ENCODE measurements at regions not wholly inside any gene's neighbourhood (a gene's known extent, or its start where the extent isn't known, plus 50 kb on each side); places are given as distances from the start of the nearest gene placed in this dataset.
"Not testable (repeated sequence)": the region's sequence is repeated elsewhere in the genome, so short reads cannot be mapped to it uniquely, and the experiment has no call there.

GRCh38 chr1:213541641-213542040 is 446.1 kb upstream of the PROX1 start:
- Mint-ChIP-seq H3K27me3 (ENCODE audit: unreplicated experiment) (peaks cover 3% of the 10 kb centered on the region), H3K4me3 (ENCODE audit: unreplicated experiment) (no peak overlapping the region), H3K4me1 (ENCODE audit: unreplicated experiment) (peaks cover 4% of the 10 kb centered on the region), H3K9me3 (ENCODE audit: unreplicated experiment) (no peaks in the 10 kb centered on the region), H3K36me3 (ENCODE audit: low read depth, unreplicated experiment) (no peaks in the 10 kb centered on the region), H3K27ac (ENCODE audit: unreplicated experiment) (no peak overlapping the region)
- no peak for DNase-seq (ENCODE audit: low spot score)
- TF ChIP-seq CTCF (IDR thresholded peaks at IDR 0.05; ENCODE audit: unreplicated experiment), result no peak

- not testable (repeated sequence) for H3K4me3 Mint-ChIP-seq (ENCODE audit: unreplicated experiment); H3K27me3 Mint-ChIP-seq (ENCODE audit: unreplicated experiment); H3K4me1 Mint-ChIP-seq (ENCODE audit: unreplicated experiment); DNase-seq (ENCODE audit: low spot score); H3K9me3 Mint-ChIP-seq (ENCODE audit: unreplicated experiment); H3K27ac Mint-ChIP-seq (ENCODE audit: unreplicated experiment); H3K36me3 Mint-ChIP-seq (ENCODE audit: low read depth, unreplicated experiment)
Observed at GRCh38 chr1:213545181-213545580, 442.6 kb upstream of the PROX1 start.

GRCh38 chr1:213549982-213550381 is 437.8 kb upstream of the PROX1 start:
- no peak overlapping the region for H3K27ac Mint-ChIP-seq (ENCODE audit: unreplicated experiment)
- H3K27me3 Mint-ChIP-seq (ENCODE audit: unreplicated experiment), result no peaks in the 10 kb centered on the region
- no peaks in the 10 kb centered on the region for H3K4me1 Mint-ChIP-seq (ENCODE audit: unreplicated experiment)
- H3K36me3 Mint-ChIP-seq (ENCODE audit: low read depth, unreplicated experiment), result no peaks in the 10 kb centered on the region
- no peak for TF ChIP-seq CTCF (IDR thresholded peaks at IDR 0.05; ENCODE audit: unreplicated experiment)
- H3K9me3 Mint-ChIP-seq (ENCODE audit: unreplicated experiment), result no peaks in the 10 kb centered on the region
- H3K4me3 Mint-ChIP-seq (ENCODE audit: unreplicated experiment), result no peak overlapping the region
- no peak for DNase-seq (ENCODE audit: low spot score)

- no peaks in the 10 kb centered on the region for H3K9me3 Mint-ChIP-seq (ENCODE audit: unreplicated experiment)
Observed at GRCh38 chr1:213550804-213551203, 437.0 kb upstream of the PROX1 start.

GRCh38 chr1:213552045-213552444 is 435.7 kb upstream of the PROX1 start:
- no peaks in the 10 kb centered on the region for H3K9me3 Mint-ChIP-seq (ENCODE audit: unreplicated experiment)
- no peak overlapping the region for H3K27ac Mint-ChIP-seq (ENCODE audit: unreplicated experiment)
- no peaks in the 10 kb centered on the region for H3K4me1 Mint-ChIP-seq (ENCODE audit: unreplicated experiment)
- TF ChIP-seq CTCF (IDR thresholded peaks at IDR 0.05; ENCODE audit: unreplicated experiment), result no peak
- H3K36me3 Mint-ChIP-seq (ENCODE audit: low read depth, unreplicated experiment), result no peaks in the 10 kb centered on the region
- no peaks in the 10 kb centered on the region for H3K27me3 Mint-ChIP-seq (ENCODE audit: unreplicated experiment)
- DNase-seq (ENCODE audit: low spot score), result no peak
- no peak overlapping the region for H3K4me3 Mint-ChIP-seq (ENCODE audit: unreplicated experiment)

More at GRCh38 chr1:213550804-213551203, 437.0 kb upstream of the PROX1 start:
- Mint-ChIP-seq H3K36me3 (ENCODE audit: low read depth, unreplicated experiment) (no peaks in the 10 kb centered on the region), H3K27me3 (ENCODE audit: unreplicated experiment) (no peaks in the 10 kb centered on the region), H3K4me1 (ENCODE audit: unreplicated experiment) (no peaks in the 10 kb centered on the region), H3K4me3 (ENCODE audit: unreplicated experiment) (no peak overlapping the region), H3K27ac (ENCODE audit: unreplicated experiment) (no peak overlapping the region)
- TF ChIP-seq CTCF (IDR thresholded peaks at IDR 0.05; ENCODE audit: unreplicated experiment), result no peak
- DNase-seq (ENCODE audit: low spot score), result no peak

GRCh38 chr1:213560226-213560625 is 427.5 kb upstream of the PROX1 start:
- no peak overlapping the region for H3K4me3 Mint-ChIP-seq (ENCODE audit: unreplicated experiment)
- TF ChIP-seq CTCF (IDR thresholded peaks at IDR 0.05; ENCODE audit: unreplicated experiment), result no peak
- peaks cover 5% of the 10 kb centered on the region for H3K36me3 Mint-ChIP-seq (ENCODE audit: low read depth, unreplicated experiment)
- H3K27ac Mint-ChIP-seq (ENCODE audit: unreplicated experiment), result no peak overlapping the region
- H3K27me3 Mint-ChIP-seq (ENCODE audit: unreplicated experiment), result no peaks in the 10 kb centered on the region
- H3K9me3 Mint-ChIP-seq (ENCODE audit: unreplicated experiment), result peaks cover 4% of the 10 kb centered on the region
- DNase-seq (ENCODE audit: low spot score), result no peak
- peaks cover 2% of the 10 kb centered on the region for H3K4me1 Mint-ChIP-seq (ENCODE audit: unreplicated experiment)

Measured in endothelial cell (in vitro differentiated cells).